ENCODE measurements at regions not wholly inside any gene's neighbourhood (a gene's known extent, or its start where the extent isn't known, plus 50 kb on each side); places are given as distances from the start of the nearest gene placed in this dataset.

- TF ChIP-seq CTCF (IDR thresholded peaks at IDR 0.05; ENCODE audit: insufficient read depth, low read length): no peak
- DNase-seq (ENCODE audit: low read depth): no peak
- no peak overlapping the region for H3K4me3 ChIP-seq (ENCODE audit: low read depth, low read length)
Observed at GRCh38 chr13:74784959-74785358, 650.8 kb upstream of the KLF12 start.

DNA sequence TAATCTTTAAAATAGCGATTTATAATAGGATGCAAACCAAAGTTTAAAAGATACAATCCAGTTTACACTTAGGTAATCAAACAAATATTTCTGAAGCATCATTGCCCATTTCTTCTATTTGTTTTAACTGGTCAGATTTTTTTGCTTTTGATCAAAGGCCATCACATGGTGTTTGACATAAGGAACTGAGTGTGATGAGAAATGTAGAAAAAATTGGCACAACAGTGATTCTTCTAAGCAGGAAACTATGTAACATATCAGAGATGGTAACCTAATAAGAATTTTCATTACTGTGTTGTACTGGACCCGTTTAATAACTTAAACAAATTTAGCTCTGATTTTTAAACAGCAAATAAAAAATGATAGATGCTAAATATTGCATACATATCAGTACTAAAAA lies 644.7 kb upstream of the KLF12 start:
- no peak for TF ChIP-seq CTCF (IDR thresholded peaks at IDR 0.05; ENCODE audit: insufficient read depth, low read length)
- peak; percentile 63 for DNase-seq (ENCODE audit: low read depth)
- no peak overlapping the region for H3K4me3 ChIP-seq (ENCODE audit: low read depth, low read length)

- TF ChIP-seq CTCF (IDR thresholded peaks at IDR 0.05; ENCODE audit: insufficient read depth, low read length): no peak
- DNase-seq (ENCODE audit: low read depth): no peak
- no peak overlapping the region for H3K4me3 ChIP-seq (ENCODE audit: low read depth, low read length)
Observed at GRCh38 chr13:74778087-74778486, 643.9 kb upstream of the KLF12 start.

DNA sequence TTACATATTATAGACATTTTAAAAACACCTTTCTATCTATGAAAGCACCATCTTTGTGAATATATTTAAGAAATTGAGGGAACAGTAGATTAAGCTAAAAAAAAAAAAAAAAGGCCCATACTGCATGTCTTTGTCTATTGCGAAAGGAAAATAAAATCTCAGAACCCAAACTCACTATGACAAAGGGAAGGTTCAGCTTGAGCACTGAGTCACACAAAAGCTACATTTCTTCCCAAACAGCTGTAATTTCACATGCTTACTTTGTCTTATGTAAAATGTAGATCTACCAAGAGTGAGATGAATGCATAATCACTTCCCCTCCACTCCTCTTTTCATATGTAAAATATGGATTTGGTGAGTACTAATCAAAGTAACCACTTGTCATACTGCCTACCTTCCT lies 640.1 kb upstream of the KLF12 start:
- DNase-seq (ENCODE audit: low read depth): peak; percentile 73
- no peak overlapping the region for H3K4me3 ChIP-seq (ENCODE audit: low read depth, low read length)
- TF ChIP-seq CTCF (IDR thresholded peaks at IDR 0.05; ENCODE audit: insufficient read depth, low read length): no peak

DNA sequence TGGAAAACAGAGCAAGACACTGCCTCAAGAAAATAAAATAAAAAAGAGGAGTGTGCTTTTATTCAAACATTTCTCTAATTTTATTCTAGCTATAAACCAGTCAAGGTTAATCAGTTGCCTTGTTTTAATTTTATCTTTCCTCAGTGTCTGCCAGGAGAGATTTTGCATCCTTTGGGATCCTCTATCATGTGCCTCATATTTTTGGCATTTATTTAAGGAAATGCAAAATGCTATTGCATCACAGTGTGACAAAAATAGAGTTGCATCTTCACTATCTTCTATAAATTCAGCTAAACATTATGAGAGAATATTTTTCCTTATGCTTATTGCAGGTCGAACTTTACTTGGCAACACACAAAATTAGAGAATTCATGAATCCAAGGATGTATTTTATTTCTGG lies 639.0 kb upstream of the KLF12 start:
- H3K4me3 ChIP-seq (ENCODE audit: low read depth, low read length): no peak overlapping the region
- no peak for DNase-seq (ENCODE audit: low read depth)
- no peak for TF ChIP-seq CTCF (IDR thresholded peaks at IDR 0.05; ENCODE audit: insufficient read depth, low read length)

GRCh38 chr13:74771964-74772363 lies 637.8 kb upstream of the KLF12 start:
- no peak overlapping the region for H3K4me3 ChIP-seq (ENCODE audit: low read depth, low read length)
- no peak for TF ChIP-seq CTCF (IDR thresholded peaks at IDR 0.05; ENCODE audit: insufficient read depth, low read length)
- peak; percentile 83 for DNase-seq (ENCODE audit: low read depth)

GRCh38 chr13:74770361-74770760 lies 636.2 kb upstream of the KLF12 start:
- peak; percentile 92 for DNase-seq (ENCODE audit: low read depth)
- no peak for TF ChIP-seq CTCF (IDR thresholded peaks at IDR 0.05; ENCODE audit: insufficient read depth, low read length)
- H3K4me3 ChIP-seq (ENCODE audit: low read depth, low read length): no peak overlapping the region
